ENCODE measurements at regions not wholly inside any gene's neighbourhood (a gene's known extent, or its start where the extent isn't known, plus 50 kb on each side); places are given as distances from the start of the nearest gene placed in this dataset.
"Not testable (repeated sequence)": the region's sequence is repeated elsewhere in the genome, so short reads cannot be mapped to it uniquely, and the experiment has no call there.

DNA sequence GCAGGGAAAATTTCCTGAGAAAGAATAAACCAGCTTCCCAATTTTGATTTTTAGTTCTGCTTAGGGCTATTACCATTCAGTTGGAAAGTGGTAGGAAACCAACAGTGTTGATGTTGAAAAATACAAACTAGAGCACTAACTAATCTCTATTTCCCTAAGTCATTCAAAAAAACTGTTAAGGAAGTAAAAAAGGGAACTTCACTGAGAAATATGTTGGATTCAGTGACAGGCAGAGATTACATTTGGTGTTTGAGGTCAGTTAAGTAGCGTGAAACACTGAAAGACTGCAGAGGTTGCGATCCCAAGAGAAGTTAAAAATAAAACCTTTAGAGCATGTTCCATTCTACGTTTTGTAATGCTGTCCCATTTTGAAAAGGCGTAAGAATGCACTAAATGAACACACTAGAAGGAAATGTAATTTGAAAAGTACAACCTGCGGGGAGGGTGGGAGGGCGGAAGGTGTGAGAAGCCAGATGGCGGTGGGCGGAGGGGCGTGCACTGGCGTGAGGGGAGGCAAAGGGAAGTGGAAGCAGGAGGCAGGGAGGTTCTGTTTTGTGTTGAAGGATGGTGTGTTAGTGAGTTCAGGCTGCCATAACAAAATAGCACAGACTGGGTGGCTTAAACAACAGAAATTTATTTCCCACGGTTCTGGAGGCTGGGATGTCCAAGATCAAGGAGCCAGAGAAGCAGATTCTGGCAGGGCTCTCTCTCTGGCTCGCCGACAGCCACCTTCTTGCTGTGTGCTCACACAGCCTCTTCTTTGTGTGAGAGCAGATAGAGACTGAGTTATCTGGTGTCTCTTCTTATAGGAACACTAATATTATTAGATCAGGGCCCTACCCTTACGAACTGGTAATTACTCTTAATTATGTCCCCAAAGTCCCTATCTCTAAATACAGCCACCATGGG is 94.3 kb upstream of the KCTD1 start:
- Mint-ChIP-seq H3K36me3 (no peaks in the 10 kb centered on the region), H3K27me3 (peaks cover 11% of the 10 kb centered on the region), H3K4me1 (no peaks in the 10 kb centered on the region), H3K9me3 (no peaks in the 10 kb centered on the region), H3K4me3 (no peak overlapping the region), H3K27ac (no peak overlapping the region)
- DNase-seq (no peak), ATAC-seq (ENCODE audit: low read depth) (no peak)
- POLR2A ChIA-PET = no interaction called here

DNA sequence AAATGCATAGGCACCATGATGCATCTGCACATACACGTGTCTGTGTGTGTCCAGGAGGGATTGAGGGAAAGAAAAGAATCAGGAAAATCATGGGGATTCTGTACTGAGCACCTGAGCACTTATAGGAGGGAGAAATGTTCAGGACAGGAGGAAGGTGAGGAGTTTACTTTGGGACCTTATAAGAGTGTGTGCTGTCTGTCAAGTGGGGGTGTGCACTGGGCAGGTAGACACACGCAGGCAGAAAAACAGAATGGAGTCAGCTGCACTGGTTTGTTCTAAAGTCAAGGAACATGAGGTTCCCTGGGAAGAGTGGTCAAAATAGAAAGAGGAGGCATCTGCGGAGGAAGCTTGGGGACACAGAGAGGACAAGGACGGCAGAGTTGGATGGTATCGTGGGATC is 92.2 kb upstream of the KCTD1 start:
- Mint-ChIP-seq H3K9me3 (no peaks in the 10 kb centered on the region), H3K36me3 (no peaks in the 10 kb centered on the region), H3K27me3 (peaks cover 11% of the 10 kb centered on the region), H3K27ac (no peak overlapping the region), H3K4me1 (no peaks in the 10 kb centered on the region), H3K4me3 (no peak overlapping the region)
- POLR2A ChIA-PET = no interaction called here
- DNase-seq = no peak
- ATAC-seq (ENCODE audit: low read depth) = no peak

DNA sequence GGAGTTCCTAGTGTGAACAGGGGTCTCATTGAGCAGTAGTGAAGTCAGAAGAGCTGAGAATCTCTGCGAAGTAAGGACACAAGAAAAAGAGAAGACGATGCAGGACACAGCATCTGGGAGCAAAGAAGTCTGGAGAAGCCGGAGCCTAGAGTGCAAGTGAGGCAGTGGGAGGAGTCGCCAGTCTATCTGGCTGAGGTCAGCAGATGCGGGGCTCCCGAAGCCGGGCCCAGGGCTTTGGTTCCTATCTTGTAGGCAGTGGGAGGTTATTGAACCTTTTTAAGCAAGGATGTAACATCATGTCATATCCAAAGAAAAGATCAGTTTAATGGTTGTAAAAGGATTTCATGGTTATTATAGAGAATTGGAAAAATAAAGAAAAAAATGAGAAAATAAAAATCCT is 90.8 kb upstream of the KCTD1 start:
- Mint-ChIP-seq H3K27me3 (peaks cover 7% of the 10 kb centered on the region), H3K4me3 (no peak overlapping the region)

DNA sequence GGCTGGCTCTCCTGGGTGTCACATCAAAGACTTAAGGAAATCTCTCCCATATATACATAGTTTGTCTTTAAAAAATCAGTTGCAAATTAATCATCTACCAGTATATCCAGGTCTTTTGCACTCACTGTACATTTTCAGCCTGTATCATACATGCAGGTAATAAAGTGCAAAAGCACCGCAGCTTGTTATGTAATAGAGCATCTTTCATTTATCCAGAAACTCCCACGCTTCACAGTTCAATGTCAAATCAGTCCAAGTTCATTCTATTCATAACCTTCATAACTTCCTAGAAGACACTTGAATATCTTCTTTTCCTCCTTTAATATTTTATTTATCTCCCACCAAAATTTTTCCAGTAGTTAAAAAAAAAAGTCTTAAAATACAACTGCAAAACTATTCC is 89.6 kb upstream of the KCTD1 start:
- Mint-ChIP-seq H3K4me1 (no peaks in the 10 kb centered on the region), H3K36me3 (no peaks in the 10 kb centered on the region), H3K27me3 (peaks cover 6% of the 10 kb centered on the region), H3K4me3 (no peak overlapping the region), H3K27ac (no peak overlapping the region), H3K9me3 (no peaks in the 10 kb centered on the region)
- POLR2A ChIA-PET = no interaction called here
- DNase-seq (no peak), ATAC-seq (ENCODE audit: low read depth) (no peak)

More for the DNA sequence above, 90.8 kb upstream of the KCTD1 start:
- no peaks in the 10 kb centered on the region for H3K4me1 Mint-ChIP-seq
- no peak overlapping the region for H3K27ac Mint-ChIP-seq
- H3K36me3 Mint-ChIP-seq = no peaks in the 10 kb centered on the region
- POLR2A ChIA-PET = no interaction called here
- no peaks in the 10 kb centered on the region for H3K9me3 Mint-ChIP-seq
- DNase-seq (no peak), ATAC-seq (ENCODE audit: low read depth) (no peak)

DNA sequence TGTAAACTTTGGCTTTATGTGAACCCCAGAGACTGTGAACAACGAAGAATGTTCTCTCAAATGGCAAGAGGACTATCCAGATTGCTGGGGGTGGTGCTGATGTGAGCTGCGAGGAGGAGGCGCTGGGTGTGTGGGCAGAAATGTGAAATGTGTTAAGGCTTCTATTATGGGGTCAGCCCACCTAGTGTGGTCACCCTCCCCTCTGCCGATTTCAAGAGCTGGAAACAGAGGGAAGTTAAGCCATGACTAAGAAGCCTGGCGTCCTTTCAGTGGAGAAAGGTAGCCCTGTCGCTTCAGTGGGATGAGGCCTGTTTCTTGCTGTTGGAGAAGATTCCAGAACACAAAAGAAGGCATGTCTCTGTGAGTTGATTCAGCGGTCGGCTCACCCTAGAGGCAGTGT is 89.0 kb upstream of the KCTD1 start:
- H3K4me3 Mint-ChIP-seq = no peak overlapping the region
- H3K36me3 Mint-ChIP-seq = no peaks in the 10 kb centered on the region
- POLR2A ChIA-PET = no interaction called here
- no peaks in the 10 kb centered on the region for H3K9me3 Mint-ChIP-seq
- H3K27me3 Mint-ChIP-seq = peaks cover 4% of the 10 kb centered on the region
- no peak overlapping the region for H3K27ac Mint-ChIP-seq
- no peaks in the 10 kb centered on the region for H3K4me1 Mint-ChIP-seq
- DNase-seq (no peak), ATAC-seq (ENCODE audit: low read depth) (no peak)

DNA sequence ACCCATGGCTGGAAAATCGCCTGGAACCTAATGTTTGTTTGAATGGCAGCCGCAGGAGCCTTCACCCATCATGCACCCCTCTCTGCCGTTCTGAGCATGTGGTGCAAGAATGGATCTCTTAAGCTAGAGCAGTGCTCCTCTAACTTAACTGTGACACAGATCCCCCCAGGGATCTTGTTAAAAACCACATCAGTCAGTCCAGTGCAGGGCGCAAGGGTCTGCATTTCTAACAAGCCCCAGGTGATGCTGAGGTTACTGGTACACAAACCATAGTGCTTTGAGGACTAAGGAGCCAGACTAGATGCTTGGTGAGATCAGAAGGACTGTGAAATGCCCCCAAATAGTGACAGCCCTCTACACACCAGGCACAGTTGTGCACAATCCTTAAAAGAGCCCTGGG is 87.1 kb upstream of the KCTD1 start:
- H3K4me1 Mint-ChIP-seq = no peaks in the 10 kb centered on the region
- DNase-seq (no peak), ATAC-seq (ENCODE audit: low read depth) (no peak)
- peaks cover 4% of the 10 kb centered on the region for H3K27me3 Mint-ChIP-seq
- H3K4me3 Mint-ChIP-seq = no peak overlapping the region
- POLR2A ChIA-PET = no interaction called here
- no peak overlapping the region for H3K27ac Mint-ChIP-seq
- H3K9me3 Mint-ChIP-seq = no peaks in the 10 kb centered on the region
- H3K36me3 Mint-ChIP-seq = no peaks in the 10 kb centered on the region

DNA sequence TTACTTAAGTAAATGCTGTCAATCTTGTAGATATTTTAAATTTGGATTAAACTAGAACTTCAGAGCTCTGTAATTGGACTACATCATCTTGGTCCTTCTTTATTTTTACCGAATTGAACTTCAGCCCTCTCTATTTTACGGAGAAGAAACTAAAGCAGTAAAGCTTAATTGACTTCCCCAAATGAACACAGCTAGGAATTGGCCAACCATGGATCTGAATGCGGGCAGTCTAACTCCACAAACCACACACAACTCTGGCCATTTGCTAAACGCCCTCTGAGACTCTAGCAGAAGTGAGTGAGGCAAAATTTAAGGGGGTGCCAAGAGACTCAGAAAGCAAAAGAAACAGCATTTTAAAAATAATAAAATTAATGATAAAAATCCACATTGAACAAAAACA is 86.3 kb upstream of the KCTD1 start:
- peaks cover 4% of the 10 kb centered on the region for H3K27me3 Mint-ChIP-seq
- H3K36me3 Mint-ChIP-seq = no peaks in the 10 kb centered on the region
- no peaks in the 10 kb centered on the region for H3K9me3 Mint-ChIP-seq
- no peak overlapping the region for H3K27ac Mint-ChIP-seq
- H3K4me1 Mint-ChIP-seq = no peaks in the 10 kb centered on the region
- DNase-seq (no peak), ATAC-seq (ENCODE audit: low read depth) (no peak)
- POLR2A ChIA-PET = no interaction called here
- no peak overlapping the region for H3K4me3 Mint-ChIP-seq

DNA sequence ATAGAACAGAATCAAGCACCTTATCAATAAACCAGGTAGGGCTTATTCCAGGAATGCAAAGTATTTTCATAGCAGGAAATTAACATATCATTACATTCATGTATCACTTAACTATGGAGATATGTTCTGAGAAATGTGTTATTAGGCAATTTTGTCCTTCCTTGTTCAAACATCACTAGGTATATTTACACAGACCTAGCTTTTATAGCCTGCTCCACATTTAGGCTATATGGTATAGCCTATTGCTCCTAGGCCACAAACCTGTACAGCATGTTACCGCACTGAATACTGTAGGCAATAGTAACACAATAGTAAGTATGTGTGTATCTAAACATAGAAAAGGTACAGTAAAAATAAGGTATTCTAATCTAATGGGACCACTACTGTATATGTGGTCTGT is 82.8 kb upstream of the KCTD1 start:
- H3K27me3 Mint-ChIP-seq = peaks cover 4% of the 10 kb centered on the region
- no peaks in the 10 kb centered on the region for H3K9me3 Mint-ChIP-seq
- H3K27ac Mint-ChIP-seq = no peak overlapping the region
- ATAC-seq (ENCODE audit: low read depth) = no peak
- H3K4me1 Mint-ChIP-seq = no peaks in the 10 kb centered on the region
- H3K4me3 Mint-ChIP-seq = no peak overlapping the region
- no peaks in the 10 kb centered on the region for H3K36me3 Mint-ChIP-seq
- POLR2A ChIA-PET = no interaction called here
- no peak for DNase-seq

DNA sequence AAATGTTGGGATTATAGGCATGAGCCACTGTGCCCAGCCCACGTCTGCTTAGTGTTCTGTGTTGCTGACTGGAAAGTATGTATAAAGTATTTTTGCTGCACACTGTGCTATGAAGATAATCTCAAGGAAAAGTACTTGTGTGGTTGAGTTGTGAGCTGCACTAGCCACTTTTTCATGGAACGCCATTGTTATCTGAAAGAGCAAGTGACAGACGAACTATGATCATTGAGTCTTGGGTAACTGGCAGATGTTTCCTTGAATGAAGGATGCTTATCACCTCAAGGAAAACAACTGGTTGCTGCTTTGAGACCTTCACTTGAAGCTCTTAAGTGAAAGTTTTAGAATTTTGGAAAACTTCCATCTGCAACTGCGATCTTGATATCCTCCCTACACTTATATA is 82.2 kb upstream of the KCTD1 start:
- ATAC-seq (ENCODE audit: low read depth) = no peak
- H3K36me3 Mint-ChIP-seq = no peaks in the 10 kb centered on the region
- H3K27me3 Mint-ChIP-seq = peaks cover 4% of the 10 kb centered on the region
- H3K4me3 Mint-ChIP-seq = no peak overlapping the region
- no peaks in the 10 kb centered on the region for H3K4me1 Mint-ChIP-seq
- peaks cover 2% of the 10 kb centered on the region for H3K9me3 Mint-ChIP-seq
- H3K27ac Mint-ChIP-seq = no peak overlapping the region
- POLR2A ChIA-PET = no interaction called here
- DNase-seq = no peak

DNA sequence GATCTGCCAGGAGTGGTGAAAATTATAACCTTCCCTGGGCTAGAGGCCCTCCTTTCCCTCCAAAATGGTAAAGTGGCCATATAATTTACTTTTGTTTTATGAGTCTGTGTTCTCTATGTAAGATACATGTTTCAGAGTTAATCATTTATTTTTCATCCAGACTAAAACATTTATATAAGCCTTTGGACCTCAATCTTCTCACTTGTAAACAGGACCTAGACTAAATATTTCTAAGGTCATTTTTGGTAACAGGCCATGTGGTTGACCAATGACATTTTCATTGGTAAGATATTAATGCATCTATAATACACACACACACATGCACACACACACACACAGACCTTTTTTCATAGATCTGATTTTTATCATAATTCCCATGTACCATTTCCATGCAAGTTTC is 79.7 kb upstream of the KCTD1 start:
- Mint-ChIP-seq H3K4me1 (no peaks in the 10 kb centered on the region), H3K27me3 (no peaks in the 10 kb centered on the region), H3K36me3 (no peaks in the 10 kb centered on the region), H3K9me3 (peaks cover 16% of the 10 kb centered on the region), H3K4me3 (no peak overlapping the region), H3K27ac (no peak overlapping the region)
- DNase-seq = no peak
- ATAC-seq (ENCODE audit: low read depth) = no peak
- POLR2A ChIA-PET = no interaction called here

DNA sequence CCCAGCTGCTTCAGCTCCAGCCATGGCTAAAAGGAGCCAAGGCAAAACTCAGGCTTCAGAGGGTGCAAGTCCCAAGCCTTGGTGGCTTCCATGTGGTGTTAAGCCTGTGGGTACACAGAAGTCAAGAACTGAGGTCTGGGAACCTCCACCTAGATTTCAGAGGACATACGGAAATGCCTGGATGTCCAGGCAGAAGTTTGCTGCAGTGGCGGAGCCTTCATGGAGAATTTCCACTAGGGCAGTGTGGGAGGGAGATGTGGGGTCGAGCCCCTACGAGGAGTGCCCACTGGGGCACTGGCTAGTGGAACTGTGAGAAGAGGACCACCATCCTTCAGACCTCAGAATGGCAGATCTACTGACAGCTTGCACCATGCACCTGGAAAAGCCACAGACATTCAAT is 76.1 kb upstream of the KCTD1 start:
- Mint-ChIP-seq H3K27ac (no peak overlapping the region), H3K27me3 (peaks cover 2% of the 10 kb centered on the region), H3K36me3 (no peaks in the 10 kb centered on the region), H3K4me1 (no peaks in the 10 kb centered on the region), H3K4me3 (no peak overlapping the region), H3K9me3 (peaks cover 18% of the 10 kb centered on the region)
- POLR2A ChIA-PET = no interaction called here
- DNase-seq = no peak
- ATAC-seq (ENCODE audit: low read depth) = no peak

DNA sequence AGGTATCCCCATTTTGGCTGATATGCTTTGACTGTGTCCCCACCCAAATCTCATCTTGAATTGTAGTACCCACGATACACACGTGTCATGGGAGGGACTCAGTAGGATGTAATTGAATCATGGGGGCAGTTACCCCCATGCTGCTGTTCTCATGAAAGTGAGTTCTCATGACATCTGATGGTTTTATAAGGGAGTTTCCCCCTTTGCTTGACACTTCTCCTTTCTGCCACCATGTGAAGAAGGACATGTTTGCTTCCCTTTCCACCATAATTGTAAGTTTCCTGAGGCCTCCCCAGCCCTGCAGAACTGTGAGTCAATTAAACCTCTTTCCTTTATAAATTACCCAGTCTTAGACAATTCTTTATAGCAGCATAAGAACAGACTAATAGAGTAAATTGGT is 75.0 kb upstream of the KCTD1 start:
- H3K27me3 Mint-ChIP-seq; H3K4me1 Mint-ChIP-seq; H3K4me3 Mint-ChIP-seq; H3K36me3 Mint-ChIP-seq; DNase-seq; ATAC-seq (ENCODE audit: low read depth); H3K27ac Mint-ChIP-seq; POLR2A ChIA-PET: not testable (repeated sequence)
- peaks cover 18% of the 10 kb centered on the region for H3K9me3 Mint-ChIP-seq

DNA sequence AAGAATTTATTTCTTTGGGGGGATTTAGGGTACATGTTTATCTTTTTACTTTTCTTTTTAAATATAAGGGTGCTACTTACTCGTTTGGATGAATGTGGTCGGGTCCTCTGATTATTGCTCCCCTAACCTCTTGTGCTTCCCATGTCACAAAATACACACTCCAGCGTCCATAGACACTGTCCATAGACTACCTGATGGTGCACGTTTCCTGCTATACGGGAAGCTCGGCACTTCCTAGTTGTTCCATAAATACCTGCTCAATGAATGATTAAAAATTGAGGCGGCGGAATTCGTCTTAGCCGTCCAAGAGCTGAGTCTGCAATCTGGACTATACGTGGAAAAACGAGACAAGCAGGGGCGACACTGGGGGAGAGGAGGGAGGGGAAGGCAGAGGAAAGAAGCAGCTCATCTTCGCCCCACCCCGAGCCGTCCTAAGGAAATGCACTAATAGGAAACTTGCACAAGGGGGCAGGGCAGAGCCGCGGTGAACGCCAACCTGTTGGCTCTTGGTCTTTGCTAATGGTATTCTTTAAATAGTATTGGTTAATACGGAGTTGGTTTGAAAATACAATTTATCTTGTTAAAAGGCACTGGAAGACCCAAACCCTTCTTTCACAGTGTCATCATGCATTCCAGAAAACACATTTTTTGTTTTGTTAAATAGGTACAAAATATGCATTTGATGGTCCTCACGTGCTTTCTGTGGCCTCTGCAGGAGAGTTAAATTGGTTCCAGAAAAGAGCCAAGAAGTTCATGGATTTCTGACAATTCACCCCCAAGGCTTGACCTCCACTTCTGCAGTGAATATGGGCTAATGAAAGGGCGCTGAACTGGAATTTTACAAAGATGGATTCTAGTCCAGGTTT is 73.0 kb upstream of the KCTD1 start:
- DNase-seq = peak; percentile 52
- H3K27ac Mint-ChIP-seq = no peak overlapping the region
- H3K4me3 Mint-ChIP-seq = peak overlapping the region; percentile 74
- no peaks in the 10 kb centered on the region for H3K4me1 Mint-ChIP-seq
- H3K36me3 Mint-ChIP-seq = no peaks in the 10 kb centered on the region
- peaks cover 18% of the 10 kb centered on the region for H3K9me3 Mint-ChIP-seq
- POLR2A ChIA-PET = no interaction called here
- peaks cover 2% of the 10 kb centered on the region for H3K27me3 Mint-ChIP-seq
- ATAC-seq (ENCODE audit: low read depth) = peak; percentile 78

DNA sequence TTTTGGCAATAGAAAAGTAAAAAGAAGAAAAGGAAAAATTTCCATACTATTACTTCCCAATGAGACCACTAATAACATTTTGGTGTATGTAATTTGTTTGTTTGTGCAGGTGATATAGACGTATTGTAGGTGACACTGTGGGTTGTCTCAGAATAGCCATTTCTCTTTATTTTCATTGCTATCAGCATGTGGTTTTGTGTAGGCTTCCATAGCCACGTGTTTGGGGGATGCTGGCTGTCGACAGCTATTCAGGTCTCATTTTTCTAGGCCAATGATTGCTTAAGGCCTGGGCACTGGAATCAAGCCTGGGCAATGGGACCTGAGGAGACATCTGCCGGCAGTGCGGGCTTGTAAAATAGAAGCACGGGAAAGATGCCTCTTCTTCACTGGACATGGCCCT is 71.0 kb upstream of the KCTD1 start:
- H3K9me3 Mint-ChIP-seq = peaks cover 8% of the 10 kb centered on the region
- H3K27me3 Mint-ChIP-seq = peaks cover 2% of the 10 kb centered on the region
- DNase-seq (no peak), ATAC-seq (ENCODE audit: low read depth) (no peak)
- no peak overlapping the region for H3K27ac Mint-ChIP-seq
- no peaks in the 10 kb centered on the region for H3K4me1 Mint-ChIP-seq
- POLR2A ChIA-PET = no interaction called here
- no peak overlapping the region for H3K4me3 Mint-ChIP-seq
- H3K36me3 Mint-ChIP-seq = no peaks in the 10 kb centered on the region

Measured in activated naive CD8-positive, alpha-beta T cell treated with anti-CD3 and anti-CD28 coated beads, Interleukin-2, amount 10 ng/mL, durations not matched to agents 7 days and 5 days (primary cell).